CD4-positive, alpha-beta T cell (primary cell): ENCODE measurements at regions not wholly inside any gene's neighbourhood (a gene's known extent, or its start where the extent isn't known, plus 50 kb on each side); places are given as distances from the start of the nearest gene placed in this dataset.
"Not testable (repeated sequence)": the region's sequence is repeated elsewhere in the genome, so short reads cannot be mapped to it uniquely, and the experiment has no call there.

Source experiments
- ATAC-seq: fragments of 200-7000 bp; cut with Tn5 transposase; one replicate; pipeline ENCODE4 v1.10.0; 2022; ENCODE audit warnings: mild to moderate bottlenecking; ENCODE audit not compliant: poor library complexity
- CTCF ChIA-PET: fragments of 350-600 bp; sonication (Branson Sonifier 250); formaldehyde crosslinking; loops from one replicate; lab custom pipeline; 2021; ENCODE audit warnings: antibody characterized with exemption, inconsistent platforms; lab: Charles Lee
- POLR2A ChIA-PET: fragments of 350-600 bp; sonication (Branson Sonifier 250); formaldehyde crosslinking; loops from one replicate; lab custom pipeline; 2021; ENCODE audit warnings: antibody characterized with exemption, inconsistent platforms; lab: Charles Lee
- DNase-seq, 14 experiments: peaks; one replicate each; pipeline ENCODE4 v3.0.0-alpha.2; 2013 to 2020; ENCODE audit warnings: mixed read lengths in 2 of 14
- H3K27ac ChIP-seq, 2 donors: one replicate each; pipeline versions ENCODE4 v1.5.1 to v1.7.0; 2013; ENCODE audit warnings: low read length in 2 of 2, low read depth in 1 of 2, mild to moderate bottlenecking in 1 of 2
- H3K27me3 ChIP-seq, 2 experiments: 1 replicate in 1 of 2; 2 replicates in 1 of 2; pipeline versions ENCODE4 v1.6.1 to v1.7.0; 2013; ENCODE audit warnings: low read length in 2 of 2, control low read depth in 1 of 2, mild to moderate bottlenecking in 1 of 2, moderate library complexity in 1 of 2; ENCODE audit not compliant: insufficient read depth in 2 of 2, control insufficient read depth in 1 of 2
- H3K36me3 ChIP-seq: one replicate; pipeline ENCODE4 v1.6.1; 2013; ENCODE audit warnings: low read length, control low read depth; ENCODE audit not compliant: insufficient read depth
- H3K4me1 ChIP-seq: one replicate; pipeline ENCODE4 v1.6.1; 2013; ENCODE audit warnings: low read length, control low read depth; ENCODE audit not compliant: insufficient read depth
- H3K4me3 ChIP-seq: one replicate; pipeline ENCODE4 v1.5.1; 2013; ENCODE audit warnings: mild to moderate bottlenecking, low read length, moderate library complexity
- H3K9me3 ChIP-seq, 2 experiments: 1 replicate in 1 of 2; 2 replicates in 1 of 2; pipeline versions ENCODE4 v1.6.1 to v1.7.0; 2013; ENCODE audit warnings: low read length in 2 of 2, mild to moderate bottlenecking in 2 of 2, control low read depth in 1 of 2, moderate library complexity in 1 of 2; ENCODE audit not compliant: control insufficient read depth in 1 of 2, insufficient read depth in 1 of 2
- H3K27ac Mint-ChIP-seq: one replicate; pipeline ENCODE4 v1.8.0; 2020; ENCODE audit warnings: mixed read lengths
- H3K27me3 Mint-ChIP-seq: one replicate; pipeline ENCODE4 v1.8.0; 2021; ENCODE audit warnings: mixed read lengths
- H3K36me3 Mint-ChIP-seq: one replicate; pipeline ENCODE4 v1.8.0; 2021; ENCODE audit warnings: low read depth, mixed read lengths
- H3K4me1 Mint-ChIP-seq: one replicate; pipeline ENCODE4 v1.8.0; 2021; ENCODE audit warnings: low read depth, mixed read lengths
- H3K4me3 Mint-ChIP-seq: one replicate; pipeline ENCODE4 v1.8.0; 2020; ENCODE audit warnings: mild to moderate bottlenecking, mixed read lengths
- H3K9me3 Mint-ChIP-seq: one replicate; pipeline ENCODE4 v1.8.0; 2020; ENCODE audit warnings: mixed read lengths
- intact Hi-C, 2 experiments: fragments of 100-400 bp; cut with DNase I in 1 of 2; cut with micrococcal nuclease in 1 of 2; formaldehyde crosslinking; loops; one replicate each; pipeline versions ENCODE4 v1.15.1 to v1.9.0; 2023 to 2025; cut with DNase I, micrococcal nuclease

DNA sequence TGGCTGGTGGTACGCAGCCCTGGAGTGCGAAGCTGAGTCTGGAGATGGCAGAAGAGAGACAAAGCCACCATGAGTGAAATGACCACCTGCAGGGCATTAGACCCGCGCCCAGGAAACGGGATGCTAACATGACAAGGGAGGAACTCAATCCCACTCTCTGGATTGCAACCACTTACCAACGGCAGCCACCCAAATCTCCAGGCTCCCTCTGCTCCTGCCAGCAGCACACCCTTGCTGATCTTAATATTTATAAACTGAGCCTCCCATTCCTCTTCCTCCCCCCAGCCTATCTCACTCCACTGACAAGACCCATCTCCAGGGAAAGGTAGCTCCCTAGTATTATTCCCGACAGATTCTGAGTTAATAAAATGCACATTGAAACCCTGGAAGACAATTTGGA lies 1508.8 kb downstream of the FOXD4L5 start:
- H3K27ac Mint-ChIP-seq, H3K27ac ChIP-seq, ATAC-seq, H3K4me1 ChIP-seq, H3K27me3 ChIP-seq, H3K36me3 ChIP-seq, DNase-seq, CTCF ChIA-PET, intact Hi-C loops, POLR2A ChIA-PET, H3K9me3 Mint-ChIP-seq, H3K4me1 Mint-ChIP-seq, H3K36me3 Mint-ChIP-seq, H3K4me3 Mint-ChIP-seq, H3K9me3 ChIP-seq, H3K27me3 Mint-ChIP-seq, H3K4me3 ChIP-seq: not testable (repeated sequence)

DNA sequence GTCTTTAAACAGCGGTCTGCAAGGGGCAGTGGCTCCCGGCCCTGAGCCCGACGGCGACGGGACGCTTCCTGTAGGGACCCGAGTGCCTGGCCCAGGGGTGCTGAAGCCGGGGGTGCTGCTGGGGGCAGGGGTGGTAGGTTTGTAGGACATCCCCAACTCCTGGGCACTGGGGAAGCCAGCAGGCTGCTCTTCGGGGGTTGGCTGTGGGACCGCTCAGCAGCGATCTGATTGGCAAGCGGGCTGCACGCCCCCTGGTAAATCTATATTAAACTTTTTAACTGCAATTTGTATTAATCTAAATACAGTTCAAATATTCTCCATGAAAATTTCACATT lies 1510.0 kb downstream of the FOXD4L5 start:
- DNase-seq, H3K4me3 Mint-ChIP-seq, H3K36me3 Mint-ChIP-seq, H3K9me3 ChIP-seq, H3K27me3 Mint-ChIP-seq, POLR2A ChIA-PET, H3K27me3 ChIP-seq, H3K4me1 ChIP-seq, CTCF ChIA-PET, ATAC-seq, H3K9me3 Mint-ChIP-seq, H3K4me3 ChIP-seq, H3K27ac ChIP-seq, H3K36me3 ChIP-seq, H3K4me1 Mint-ChIP-seq, H3K27ac Mint-ChIP-seq, intact Hi-C loops: not testable (repeated sequence)

DNA sequence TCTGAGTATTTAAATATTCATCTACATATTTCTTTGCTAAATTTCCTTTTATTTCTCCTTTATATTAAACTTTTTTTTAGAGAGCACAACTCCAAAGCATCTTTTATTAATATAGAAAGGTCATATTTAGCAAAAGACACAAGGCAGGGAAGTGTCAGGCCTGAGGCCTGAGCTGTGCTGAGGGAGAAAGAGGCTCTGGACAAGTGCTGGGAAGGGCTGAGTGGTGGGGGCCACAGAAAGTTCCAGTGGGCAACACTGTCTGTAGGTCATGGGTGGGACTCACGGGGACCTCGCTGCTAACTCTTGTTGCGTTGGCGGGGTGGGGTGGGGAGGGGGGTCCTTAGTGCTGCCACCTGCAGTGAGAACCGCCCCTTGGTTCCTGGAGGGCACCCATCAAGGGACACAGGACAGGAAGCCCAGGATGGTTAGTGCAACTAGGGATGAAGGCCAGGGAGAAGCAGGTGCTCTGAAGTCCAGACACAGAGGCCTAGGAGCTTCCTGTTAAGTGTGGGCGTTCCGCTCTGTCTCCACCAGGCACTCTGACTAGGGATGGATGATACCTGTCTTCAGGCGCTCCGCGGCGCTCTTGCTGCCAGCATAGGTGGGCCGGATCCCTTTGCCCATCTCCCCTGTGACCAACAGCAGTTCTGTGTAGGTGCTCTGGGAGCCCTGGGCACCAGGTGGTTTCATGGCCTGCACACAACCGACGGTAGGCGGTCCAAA lies 1510.5 kb downstream of the FOXD4L5 start:
- H3K36me3 Mint-ChIP-seq, CTCF ChIA-PET, H3K4me1 Mint-ChIP-seq: not testable (repeated sequence)

DNA sequence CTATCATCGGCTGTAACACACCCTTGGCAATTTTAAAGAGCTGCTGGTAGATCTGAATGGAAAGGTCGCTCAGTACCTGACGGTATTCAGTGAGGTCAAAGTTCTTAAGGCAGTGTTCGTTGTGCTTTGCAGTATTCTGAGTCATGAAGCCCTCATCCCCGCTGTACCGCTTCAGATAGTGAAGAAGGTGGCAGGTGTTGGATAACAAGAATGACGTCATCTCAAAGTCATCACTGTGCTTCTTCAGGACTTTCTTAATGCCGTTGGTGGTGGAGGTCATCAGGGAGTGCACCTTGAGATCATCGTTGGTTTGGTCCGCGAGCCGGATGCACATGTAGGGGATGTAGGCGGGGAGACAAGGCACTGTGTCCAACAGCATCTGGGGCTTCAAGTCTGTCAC lies 1522.8 kb downstream of the FOXD4L5 start:
- H3K27ac Mint-ChIP-seq, ATAC-seq: not testable (repeated sequence)

More for the DNA sequence above, 1510.5 kb downstream of the FOXD4L5 start:
- H3K9me3 ChIP-seq, intact Hi-C loops, H3K27me3 ChIP-seq, H3K9me3 Mint-ChIP-seq, H3K4me3 ChIP-seq, H3K4me3 Mint-ChIP-seq, H3K27ac ChIP-seq, H3K27ac Mint-ChIP-seq, H3K4me1 ChIP-seq, POLR2A ChIA-PET, DNase-seq, H3K36me3 ChIP-seq, ATAC-seq, H3K27me3 Mint-ChIP-seq: not testable (repeated sequence)

DNA sequence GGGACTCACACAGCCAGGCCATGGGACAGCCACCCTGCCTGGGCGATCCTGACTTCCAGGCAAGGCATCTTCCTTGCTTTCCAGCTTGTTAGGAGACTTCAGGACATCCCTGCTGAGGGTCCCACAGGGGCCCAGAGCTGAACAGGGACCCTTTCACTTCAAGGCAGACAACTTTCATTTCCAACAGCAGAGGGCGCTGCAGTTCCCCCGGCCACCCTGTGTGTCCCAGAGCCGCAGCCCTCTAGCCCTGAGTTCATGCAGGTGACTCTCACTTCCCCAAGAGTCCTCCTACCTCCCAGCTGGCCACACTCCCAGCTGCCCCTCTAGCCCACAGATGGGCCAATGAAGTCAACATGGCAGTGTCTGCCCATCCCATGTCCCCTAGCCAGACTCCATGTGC lies 1556.0 kb downstream of the FOXD4L5 start:
- CTCF ChIA-PET, H3K36me3 Mint-ChIP-seq, H3K9me3 Mint-ChIP-seq, intact Hi-C loops, H3K27me3 Mint-ChIP-seq, H3K4me1 ChIP-seq, POLR2A ChIA-PET, H3K4me3 ChIP-seq, H3K27ac ChIP-seq, DNase-seq, ATAC-seq, H3K36me3 ChIP-seq, H3K4me1 Mint-ChIP-seq, H3K4me3 Mint-ChIP-seq, H3K27ac Mint-ChIP-seq, H3K27me3 ChIP-seq: not testable (repeated sequence)
- peaks cover 0 to 25% of the 10 kb centered on the region in 2 experiments for H3K9me3 ChIP-seq

More for the DNA sequence above, 1522.8 kb downstream of the FOXD4L5 start:
- H3K36me3 Mint-ChIP-seq, H3K4me3 Mint-ChIP-seq, CTCF ChIA-PET, H3K27me3 Mint-ChIP-seq, H3K27ac ChIP-seq, H3K4me3 ChIP-seq, H3K9me3 ChIP-seq, intact Hi-C loops, H3K36me3 ChIP-seq, H3K27me3 ChIP-seq, H3K4me1 Mint-ChIP-seq, DNase-seq, POLR2A ChIA-PET, H3K9me3 Mint-ChIP-seq, H3K4me1 ChIP-seq: not testable (repeated sequence)
